Panc1 (cell line): ENCODE measurements at regions not wholly inside any gene's neighbourhood (a gene's known extent, or its start where the extent isn't known, plus 50 kb on each side); places are given as distances from the start of the nearest gene placed in this dataset.

Experiments
- POLR2AphosphoS5 ChIP-seq: IDR thresholded peaks from 2 replicates; pipeline ENCODE4 v1.6.1; 2012; ENCODE audit warnings: mild to moderate bottlenecking, low read depth, low read length, moderate library complexity
- SIN3A ChIP-seq: IDR thresholded peaks from 2 replicates; pipeline ENCODE4 v1.6.1; 2012; ENCODE audit warnings: low read depth, mild to moderate bottlenecking, low read length, moderate library complexity, borderline replicate concordance; ENCODE audit not compliant: insufficient read depth
- TCF7L2 ChIP-seq: IDR thresholded peaks from 2 replicates; pipeline ENCODE4 v1.6.1; 2011; ENCODE audit warnings: mild to moderate bottlenecking, low read depth, low read length, inconsistent platforms
- TF ChIP-seq, protein P1 (sequence below): fragments of 450-650 bp; IDR thresholded peaks from 2 replicates; pipeline ENCODE4 v1.5.1; 2017; ENCODE audit warnings: mild to moderate bottlenecking
- TF ChIP-seq, protein P2 (sequence below), 2 experiments: IDR thresholded peaks; 2 replicates each; pipeline ENCODE4 v1.6.1; 2011 to 2012; ENCODE audit warnings: low read depth in 2 of 2, control low read depth in 1 of 2, low read length in 1 of 2, mild to moderate bottlenecking in 1 of 2, moderate library complexity in 1 of 2; ENCODE audit not compliant: insufficient read depth in 1 of 2

DNA sequence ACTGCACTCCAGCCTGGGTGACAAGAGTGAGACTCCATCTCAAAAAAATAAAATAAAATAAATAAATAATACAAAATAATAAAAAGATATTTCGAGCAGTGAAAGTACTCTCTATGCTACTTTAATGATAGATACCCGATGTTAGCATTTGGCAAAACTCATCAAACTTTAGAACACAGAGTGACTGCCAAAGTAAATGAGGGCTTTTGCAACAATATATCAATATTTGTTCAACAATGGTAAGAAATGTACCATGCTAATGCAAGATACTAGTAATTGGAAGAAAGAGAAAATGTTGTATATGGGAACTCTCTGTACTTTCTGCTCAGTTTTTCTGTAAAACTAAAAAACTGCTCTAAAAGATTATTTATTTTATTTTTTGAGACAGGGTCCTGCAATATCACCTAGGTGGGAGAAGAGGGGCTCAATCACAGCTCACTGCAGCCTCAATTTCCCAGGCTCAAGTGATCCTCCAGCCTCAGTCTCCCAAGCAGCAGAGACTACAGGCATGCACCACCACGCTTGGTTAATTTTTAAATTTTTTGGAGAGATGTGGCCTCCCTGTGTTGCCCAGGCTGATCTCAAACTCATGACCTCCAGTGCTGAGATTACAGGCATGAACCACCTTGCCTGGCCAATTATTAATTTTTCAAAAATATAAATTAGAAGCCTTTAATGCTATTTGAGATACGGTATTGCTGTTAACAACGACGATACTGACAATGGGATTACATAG is 650.5 kb upstream of the NR2F2 start:
- no peak for TF ChIP-seq SIN3A
- TF ChIP-seq, protein P1, sequence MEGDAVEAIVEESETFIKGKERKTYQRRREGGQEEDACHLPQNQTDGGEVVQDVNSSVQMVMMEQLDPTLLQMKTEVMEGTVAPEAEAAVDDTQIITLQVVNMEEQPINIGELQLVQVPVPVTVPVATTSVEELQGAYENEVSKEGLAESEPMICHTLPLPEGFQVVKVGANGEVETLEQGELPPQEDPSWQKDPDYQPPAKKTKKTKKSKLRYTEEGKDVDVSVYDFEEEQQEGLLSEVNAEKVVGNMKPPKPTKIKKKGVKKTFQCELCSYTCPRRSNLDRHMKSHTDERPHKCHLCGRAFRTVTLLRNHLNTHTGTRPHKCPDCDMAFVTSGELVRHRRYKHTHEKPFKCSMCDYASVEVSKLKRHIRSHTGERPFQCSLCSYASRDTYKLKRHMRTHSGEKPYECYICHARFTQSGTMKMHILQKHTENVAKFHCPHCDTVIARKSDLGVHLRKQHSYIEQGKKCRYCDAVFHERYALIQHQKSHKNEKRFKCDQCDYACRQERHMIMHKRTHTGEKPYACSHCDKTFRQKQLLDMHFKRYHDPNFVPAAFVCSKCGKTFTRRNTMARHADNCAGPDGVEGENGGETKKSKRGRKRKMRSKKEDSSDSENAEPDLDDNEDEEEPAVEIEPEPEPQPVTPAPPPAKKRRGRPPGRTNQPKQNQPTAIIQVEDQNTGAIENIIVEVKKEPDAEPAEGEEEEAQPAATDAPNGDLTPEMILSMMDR: no peak
- no peak for TF ChIP-seq POLR2AphosphoS5
- TF ChIP-seq, protein P2, sequence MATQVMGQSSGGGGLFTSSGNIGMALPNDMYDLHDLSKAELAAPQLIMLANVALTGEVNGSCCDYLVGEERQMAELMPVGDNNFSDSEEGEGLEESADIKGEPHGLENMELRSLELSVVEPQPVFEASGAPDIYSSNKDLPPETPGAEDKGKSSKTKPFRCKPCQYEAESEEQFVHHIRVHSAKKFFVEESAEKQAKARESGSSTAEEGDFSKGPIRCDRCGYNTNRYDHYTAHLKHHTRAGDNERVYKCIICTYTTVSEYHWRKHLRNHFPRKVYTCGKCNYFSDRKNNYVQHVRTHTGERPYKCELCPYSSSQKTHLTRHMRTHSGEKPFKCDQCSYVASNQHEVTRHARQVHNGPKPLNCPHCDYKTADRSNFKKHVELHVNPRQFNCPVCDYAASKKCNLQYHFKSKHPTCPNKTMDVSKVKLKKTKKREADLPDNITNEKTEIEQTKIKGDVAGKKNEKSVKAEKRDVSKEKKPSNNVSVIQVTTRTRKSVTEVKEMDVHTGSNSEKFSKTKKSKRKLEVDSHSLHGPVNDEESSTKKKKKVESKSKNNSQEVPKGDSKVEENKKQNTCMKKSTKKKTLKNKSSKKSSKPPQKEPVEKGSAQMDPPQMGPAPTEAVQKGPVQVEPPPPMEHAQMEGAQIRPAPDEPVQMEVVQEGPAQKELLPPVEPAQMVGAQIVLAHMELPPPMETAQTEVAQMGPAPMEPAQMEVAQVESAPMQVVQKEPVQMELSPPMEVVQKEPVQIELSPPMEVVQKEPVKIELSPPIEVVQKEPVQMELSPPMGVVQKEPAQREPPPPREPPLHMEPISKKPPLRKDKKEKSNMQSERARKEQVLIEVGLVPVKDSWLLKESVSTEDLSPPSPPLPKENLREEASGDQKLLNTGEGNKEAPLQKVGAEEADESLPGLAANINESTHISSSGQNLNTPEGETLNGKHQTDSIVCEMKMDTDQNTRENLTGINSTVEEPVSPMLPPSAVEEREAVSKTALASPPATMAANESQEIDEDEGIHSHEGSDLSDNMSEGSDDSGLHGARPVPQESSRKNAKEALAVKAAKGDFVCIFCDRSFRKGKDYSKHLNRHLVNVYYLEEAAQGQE (IDR thresholded peaks at IDR 0.05; ENCODE audit: insufficient read depth in 1 of 2, low read depth in 2 of 2, low read length in 1 of 2): no peak
- no peak for TF ChIP-seq TCF7L2
